HG02623 (cell line): ENCODE measurements at regions not wholly inside any gene's neighbourhood (a gene's known extent, or its start where the extent isn't known, plus 50 kb on each side); places are given as distances from the start of the nearest gene placed in this dataset.
"Not testable (repeated sequence)": the region's sequence is repeated elsewhere in the genome, so short reads cannot be mapped to it uniquely, and the experiment has no call there.

Source experiments
- ATAC-seq: cut with Tn5 transposase; IDR thresholded peaks from one replicate; pipeline ENCODE4 v1.9.1; 2021; ENCODE audit warnings: moderate library complexity; ENCODE audit not compliant: unreplicated experiment

GRCh38 chr5:110221036-110221435, 505.4 kb downstream of the TMEM232 start:
- no peak for ATAC-seq

DNA sequence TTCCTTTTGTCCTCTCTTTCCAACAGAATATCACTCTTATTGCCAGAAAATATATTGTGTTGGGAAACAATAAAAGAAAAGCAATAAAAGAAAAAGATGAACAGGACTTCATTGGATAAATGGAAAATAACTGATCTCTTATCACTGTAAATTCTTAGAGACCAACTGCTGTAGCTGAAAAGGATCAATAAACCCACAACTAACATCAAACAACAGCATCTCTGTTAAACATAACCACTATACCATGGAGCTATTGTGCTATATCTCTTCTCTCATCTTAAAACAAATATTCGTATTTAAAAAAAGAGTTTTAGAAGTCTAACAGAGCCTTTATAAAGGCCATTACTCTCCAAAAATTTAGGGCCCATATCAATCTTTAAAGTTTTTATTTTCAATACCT, 502.4 kb downstream of the TMEM232 start:
- no peak for ATAC-seq

- no peak for ATAC-seq
Observed at GRCh38 chr5:110225949-110226348, 500.5 kb downstream of the TMEM232 start.

DNA sequence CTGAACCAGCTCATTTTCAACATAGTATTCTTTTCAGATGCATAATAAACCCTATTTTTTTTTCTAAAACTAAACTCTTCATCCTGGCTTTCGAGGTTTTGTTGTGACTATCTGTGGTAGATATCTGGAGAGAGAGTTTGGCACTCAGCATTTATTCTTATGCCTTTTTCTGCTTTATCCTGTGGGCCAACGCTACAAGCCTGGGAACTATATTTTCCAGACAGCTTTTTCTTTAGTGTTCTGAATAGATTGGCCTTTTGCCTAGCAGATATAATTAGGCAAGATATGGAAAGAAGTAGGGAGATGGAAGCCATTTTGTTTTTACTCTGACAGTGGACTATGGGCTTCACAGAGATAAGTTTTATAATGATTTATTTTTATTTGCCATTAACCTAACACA, 486.7 kb downstream of the TMEM232 start:
- ATAC-seq: no peak

GRCh38 chr5:110242950-110243349, 483.5 kb downstream of the TMEM232 start:
- ATAC-seq: no peak

- no peak for ATAC-seq
Observed at GRCh38 chr5:110248921-110249320, 477.6 kb downstream of the TMEM232 start.

- ATAC-seq: no peak
Observed at GRCh38 chr5:110250355-110250754, 476.1 kb downstream of the TMEM232 start.

- ATAC-seq: no peak
Observed at GRCh38 chr5:110250755-110251154, 475.7 kb downstream of the TMEM232 start.

- no peak for ATAC-seq
Observed at GRCh38 chr5:110251366-110251765, 475.1 kb downstream of the TMEM232 start.

DNA sequence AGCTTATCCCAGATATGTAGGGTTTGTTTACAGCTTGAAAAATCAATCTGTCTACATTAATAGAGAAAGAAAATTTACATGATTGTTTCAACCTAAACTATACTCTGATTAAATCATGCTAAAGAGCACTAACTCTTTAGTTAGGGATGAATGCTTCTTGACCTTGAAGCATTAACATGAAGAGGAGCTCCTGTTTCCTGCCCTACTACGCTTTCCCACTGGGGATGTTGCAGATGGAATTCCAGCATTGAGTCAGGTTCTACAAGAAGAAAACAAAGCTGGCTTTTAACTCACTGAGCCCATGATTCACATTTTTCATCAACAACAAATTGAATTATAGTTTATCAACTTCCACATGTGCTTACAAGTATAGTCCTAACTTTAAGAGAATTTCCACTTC, 471.3 kb downstream of the TMEM232 start:
- no peak for ATAC-seq

DNA sequence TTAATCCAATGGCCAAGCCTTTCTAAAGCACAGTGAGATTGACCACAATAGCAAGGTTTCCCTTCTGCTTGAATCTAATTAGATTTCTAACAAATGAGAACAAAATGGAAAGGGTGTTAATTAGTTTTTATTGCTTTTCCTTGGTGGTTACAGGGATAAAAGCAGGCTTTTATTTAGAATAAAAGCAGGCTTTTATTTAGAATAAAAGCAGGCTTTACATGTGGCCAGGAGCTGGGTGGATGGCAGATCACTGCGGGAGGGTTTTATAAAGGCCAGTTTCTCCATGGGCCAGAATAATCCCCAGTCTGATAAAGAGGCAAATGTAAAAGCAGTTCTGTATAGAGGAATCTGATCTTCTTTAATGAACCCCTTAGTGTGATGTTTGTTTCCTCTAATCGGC, 470.2 kb downstream of the TMEM232 start:
- no peak for ATAC-seq

DNA sequence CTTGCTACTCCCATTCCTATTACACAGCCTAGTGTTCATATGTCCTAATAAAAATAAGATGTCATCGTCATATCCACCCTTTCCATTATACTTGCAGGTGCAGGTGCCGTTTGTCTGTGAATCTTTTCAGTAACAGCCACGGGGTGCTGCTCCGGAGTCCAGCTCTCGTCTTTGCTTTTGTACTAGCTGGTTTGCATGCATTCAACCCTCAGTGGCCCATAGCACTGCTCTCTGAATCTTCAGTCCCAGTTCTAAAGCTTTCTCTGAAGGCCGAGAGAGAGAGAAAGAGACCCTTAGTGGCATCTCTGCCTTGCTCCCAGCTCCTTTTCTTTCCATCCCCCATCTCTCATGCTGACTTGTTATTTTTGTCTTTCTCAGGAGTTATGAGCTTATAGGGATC, 468.5 kb downstream of the TMEM232 start:
- ATAC-seq: no peak

DNA sequence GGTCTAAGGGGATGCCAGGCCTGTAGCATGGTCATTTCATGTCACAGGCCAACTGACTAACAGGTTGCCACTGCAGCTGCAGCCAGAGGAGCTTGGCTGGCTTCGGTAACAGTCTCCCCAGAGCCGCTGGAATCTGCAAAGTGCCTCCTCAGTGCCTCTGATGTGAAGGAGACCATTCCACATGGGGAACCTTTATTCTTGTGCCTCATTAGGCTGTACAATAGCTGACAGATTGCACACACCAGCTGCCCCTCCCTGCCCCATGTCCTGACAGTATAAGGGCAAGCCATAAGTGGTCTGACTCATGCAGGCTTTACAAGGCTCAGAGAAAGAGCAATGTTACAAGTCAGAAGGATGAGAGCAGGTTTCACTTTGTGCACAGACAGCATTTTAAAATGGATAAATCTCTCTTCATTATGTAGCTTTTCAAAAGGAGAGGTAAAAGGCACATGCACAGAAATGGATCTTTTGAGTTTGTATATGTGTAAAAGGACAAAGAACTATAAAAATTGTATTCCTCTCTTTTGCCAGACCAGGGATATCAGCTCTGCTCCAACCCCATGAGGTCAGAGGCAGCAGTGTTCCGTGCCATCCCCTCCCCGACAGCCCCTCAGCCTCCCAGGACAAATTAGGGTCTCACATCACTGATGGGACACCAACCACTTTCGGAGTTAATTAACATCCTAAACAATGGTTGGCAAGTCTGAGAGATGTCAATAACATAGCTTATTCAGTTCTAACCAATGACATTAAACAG, 467.8 kb downstream of the TMEM232 start:
- no peak for ATAC-seq

- ATAC-seq: no peak
Observed at GRCh38 chr5:110262749-110263148, 463.7 kb downstream of the TMEM232 start.

DNA sequence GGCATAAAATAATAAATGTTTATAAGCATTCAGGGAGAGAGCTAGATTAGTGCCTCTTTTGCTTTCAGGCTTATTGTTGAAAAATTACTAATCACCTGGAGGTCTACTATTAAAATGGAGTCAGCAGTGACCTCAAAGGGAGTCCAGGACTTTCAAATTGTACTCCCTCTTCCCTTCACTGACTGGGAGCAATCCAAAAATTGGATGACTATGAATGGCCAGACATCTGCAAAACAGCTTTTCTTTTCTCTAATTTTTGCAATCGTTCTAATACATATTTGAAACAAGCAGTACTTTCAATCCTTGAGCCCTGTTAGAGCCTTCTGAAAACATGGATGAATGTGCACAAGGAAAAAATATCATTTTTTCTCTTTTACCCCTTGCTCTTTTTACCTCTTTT, 461.8 kb downstream of the TMEM232 start:
- no peak for ATAC-seq

DNA sequence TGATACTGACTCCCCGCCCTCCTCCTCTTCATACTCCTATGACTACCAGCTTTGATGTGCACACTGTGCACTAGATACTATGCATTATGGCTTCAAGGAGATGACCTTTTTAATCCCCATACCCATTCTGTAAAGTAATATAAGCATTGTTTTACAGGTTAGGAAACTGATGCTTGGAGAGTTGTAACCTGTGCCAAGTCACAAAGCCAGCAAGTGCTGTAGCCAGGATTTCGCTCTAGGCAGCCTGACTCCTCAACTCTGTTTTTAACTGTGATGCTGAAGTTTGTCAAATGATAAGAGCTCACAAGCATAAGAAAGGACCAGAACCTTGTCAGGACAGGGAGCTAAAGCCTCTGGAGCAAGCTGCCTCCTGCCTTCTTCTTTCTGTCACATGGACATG, 461.3 kb downstream of the TMEM232 start:
- ATAC-seq: no peak

DNA sequence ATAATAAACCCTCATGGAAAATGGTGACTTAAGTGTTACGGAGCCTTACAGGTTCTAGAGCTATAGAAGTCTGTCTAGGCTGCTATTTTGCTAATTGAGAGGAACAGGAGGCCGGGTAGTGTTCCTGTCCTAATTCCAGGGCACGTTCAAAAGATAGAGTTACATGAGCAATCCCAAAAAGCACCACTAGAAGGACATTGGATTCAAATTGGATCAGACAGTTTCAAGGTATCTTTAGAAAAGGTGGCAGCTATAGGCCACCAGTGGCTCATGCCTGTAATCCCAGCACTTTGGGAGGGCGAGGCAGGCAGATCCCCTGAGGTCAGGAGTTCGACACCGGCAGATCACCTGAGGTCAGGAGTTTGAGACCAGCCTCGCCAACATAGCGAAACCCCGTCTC, 458.8 kb downstream of the TMEM232 start:
- ATAC-seq: no peak

- ATAC-seq: no peak
Observed at GRCh38 chr5:110268283-110268682, 458.2 kb downstream of the TMEM232 start.

GRCh38 chr5:110268985-110269384, 457.5 kb downstream of the TMEM232 start:
- ATAC-seq: no peak

- no peak for ATAC-seq
Observed at GRCh38 chr5:110269478-110270142, 456.9 kb downstream of the TMEM232 start.

- no peak for ATAC-seq
Observed at GRCh38 chr5:110275878-110276277, 450.6 kb downstream of the TMEM232 start.

GRCh38 chr5:110278449-110278848, 448.0 kb downstream of the TMEM232 start:
- not testable (repeated sequence) for ATAC-seq

GRCh38 chr5:110284121-110284520, 442.4 kb downstream of the TMEM232 start:
- not testable (repeated sequence) for ATAC-seq
